Activated T-cell treated with anti-CD3 and anti-CD28 coated beads, Interleukin-2, amount 50 U/mL, for 1 hour (primary cell): ENCODE measurements at regions not wholly inside any gene's neighbourhood (a gene's known extent, or its start where the extent isn't known, plus 50 kb on each side); places are given as distances from the start of the nearest gene placed in this dataset.

Source experiments
- DNase-seq: peaks from one replicate; pipeline ENCODE4 v3.0.0-alpha.2; 2020

DNA sequence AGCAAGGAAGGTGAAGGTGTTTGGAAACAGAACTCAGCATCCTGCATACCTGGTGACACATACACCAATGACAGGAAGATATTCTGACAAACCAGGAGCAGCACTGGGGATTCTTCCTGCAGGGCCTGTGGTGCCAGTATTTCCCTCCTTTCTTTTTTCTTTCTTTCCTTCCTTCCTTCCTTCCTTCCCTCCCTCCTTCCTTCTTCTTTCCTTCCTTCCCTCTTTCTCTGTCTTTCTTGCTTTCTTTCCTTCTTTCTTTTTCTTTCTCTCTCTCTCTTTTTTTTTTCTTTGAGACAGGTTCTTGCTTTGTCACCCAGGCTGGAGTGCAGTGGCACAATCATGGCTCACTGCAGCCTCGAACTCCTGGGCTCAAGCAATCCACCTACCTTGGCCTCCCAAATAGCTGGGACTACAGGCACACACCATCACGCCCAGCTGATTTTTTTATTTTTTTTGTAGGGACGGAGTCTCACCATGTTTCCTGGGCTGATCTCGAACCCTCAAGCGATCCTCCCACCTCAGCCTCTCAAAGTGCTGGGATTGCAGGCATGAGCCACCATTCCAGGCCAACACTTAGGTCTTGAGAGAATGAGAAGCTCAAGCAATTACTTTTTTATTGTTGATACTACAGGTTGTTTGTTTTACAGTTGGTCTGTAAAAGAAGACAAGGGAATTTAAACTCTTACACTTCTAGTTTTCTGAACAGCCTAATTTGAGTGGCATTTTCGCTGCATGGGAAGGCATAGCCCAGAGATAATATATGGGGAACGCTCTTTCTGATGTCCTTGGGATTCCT lies 54.7 kb upstream of the GATA6 start:
- DNase-seq, result no peak

DNA sequence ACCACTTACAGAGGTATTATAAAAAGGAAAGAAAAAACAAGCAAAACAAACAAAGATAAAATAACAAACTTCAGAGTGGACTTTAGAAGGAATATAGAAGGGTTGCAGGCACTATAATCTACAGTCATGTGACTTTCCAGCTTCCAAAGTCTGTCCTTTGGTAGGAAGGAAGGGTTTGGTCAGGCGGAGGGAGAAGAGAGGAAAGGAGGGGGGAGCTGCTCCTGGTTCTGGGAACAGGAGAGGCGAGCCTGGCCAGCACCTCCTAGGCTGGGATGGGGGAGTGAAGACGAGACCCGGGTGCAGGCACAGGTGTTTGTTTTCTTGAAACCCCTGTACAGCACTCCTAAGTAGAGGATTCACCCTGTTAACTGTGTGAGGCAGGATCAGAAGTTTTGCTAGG lies 53.8 kb upstream of the GATA6 start:
- no peak for DNase-seq
